H1 (cell line): ENCODE measurements at regions not wholly inside any gene's neighbourhood (a gene's known extent, or its start where the extent isn't known, plus 50 kb on each side); places are given as distances from the start of the nearest gene placed in this dataset.

Experiments
- CTCF ChIA-PET: fragments of 300-600 bp; sonication (Branson Sonifier 250); formaldehyde crosslinking; loops from one replicate; lab custom pipeline; 2021; ENCODE audit not compliant: partially characterized antibody; lab: Charles Lee
- POLR2A ChIA-PET: fragments of 300-600 bp; sonication (Branson Sonifier 250); formaldehyde crosslinking; loops from one replicate; lab custom pipeline; 2021; ENCODE audit warnings: inconsistent platforms; ENCODE audit not compliant: partially characterized antibody; lab: Charles Lee
- DNase-seq, 2 experiments: peaks; one replicate each; pipeline versions ENCODE4 v3.0.0 to v3.0.0-alpha.2; 2010 to 2022; ENCODE audit warnings: low spot score in 2 of 2, low read depth in 1 of 2, mixed read lengths in 1 of 2
- FAIRE-seq: peaks from 2 replicates; lab custom pipeline; 2011; peaks lifted over from hg19 to GRCh38; lab: Jason Lieb, UNC
- H2AFZ ChIP-seq: 2 replicates; pipeline ENCODE4 v1.8.1; 2012; ENCODE audit warnings: low read length, inconsistent platforms
- H2AK5ac ChIP-seq: 2 replicates; pipeline ENCODE4 v1.6.1; 2013; ENCODE audit warnings: low read depth, low read length
- H2BK120ac ChIP-seq: replicated peaks from 2 replicates; pipeline ENCODE3; 2013; ENCODE audit warnings: low read depth, low read length, inconsistent platforms
- H2BK12ac ChIP-seq: 2 replicates; pipeline ENCODE4 v1.6.1; 2013; ENCODE audit warnings: low read depth, low read length
- H2BK15ac ChIP-seq: 2 replicates; pipeline ENCODE4 v1.6.1; 2013; ENCODE audit warnings: low read length
- H2BK20ac ChIP-seq: 2 replicates; pipeline ENCODE4 v1.6.1; 2013; ENCODE audit warnings: low read length
- H2BK5ac ChIP-seq: 2 replicates; pipeline ENCODE4 v1.6.1; 2013; ENCODE audit warnings: low read depth, low read length
- H3K14ac ChIP-seq: 2 replicates; pipeline ENCODE4 v1.6.1; 2013; ENCODE audit warnings: inconsistent platforms; ENCODE audit not compliant: insufficient read length
- H3K18ac ChIP-seq: 2 replicates; pipeline ENCODE4 v1.6.1; 2013; ENCODE audit warnings: low read length; ENCODE audit errors: extremely low read depth
- H3K23ac ChIP-seq: 2 replicates; pipeline ENCODE4 v1.6.1; 2013; ENCODE audit warnings: inconsistent platforms; ENCODE audit not compliant: insufficient read length
- H3K23me2 ChIP-seq: 2 replicates; pipeline ENCODE4 v1.6.1; 2013; ENCODE audit warnings: low read depth, low read length
- H3K27ac ChIP-seq: 2 replicates; pipeline ENCODE4 v1.6.1; 2011; ENCODE audit warnings: low read depth, low read length, inconsistent platforms
- H3K27me3 ChIP-seq, 4 experiments: replicated peaks in 1 of 4; 1 replicate in 1 of 4; 2 replicates in 3 of 4; pipeline versions ENCODE4 v1.6.1 to v1.8.1; 2011 to 2013; ENCODE audit warnings: low read length in 3 of 4, mild to moderate bottlenecking in 3 of 4, inconsistent platforms in 2 of 4, mixed read lengths in 2 of 4, moderate library complexity in 1 of 4; ENCODE audit not compliant: control insufficient read depth in 3 of 4, insufficient read depth in 3 of 4; ENCODE audit errors: extremely low read depth in 1 of 4
- H3K36me3 ChIP-seq, 4 experiments: 2 replicates each; pipeline versions ENCODE4 v1.6.1 to v1.8.1; 2011 to 2013; ENCODE audit warnings: mild to moderate bottlenecking in 4 of 4, low read length in 3 of 4, moderate library complexity in 2 of 4, control low read depth in 1 of 4, inconsistent platforms in 1 of 4; ENCODE audit not compliant: insufficient read depth in 4 of 4, control insufficient read depth in 2 of 4
- H3K4ac ChIP-seq: replicated peaks from 2 replicates; pipeline ENCODE3; 2013; ENCODE audit warnings: low read length, low read depth, mixed read lengths, inconsistent platforms; ENCODE audit not compliant: insufficient read length
- H3K4me1 ChIP-seq, 4 experiments: replicated peaks in 1 of 4; 1 replicate in 1 of 4; 2 replicates in 3 of 4; pipeline versions ENCODE4 v1.6.1 to v1.8.1; 2011 to 2013; ENCODE audit warnings: low read length in 3 of 4, inconsistent platforms in 2 of 4, mixed read lengths in 1 of 4; ENCODE audit not compliant: insufficient read depth in 4 of 4, control insufficient read depth in 3 of 4
- H3K4me2 ChIP-seq, 2 experiments: 2 replicates each; pipeline versions ENCODE4 v1.6.1 to v1.8.1; 2011 to 2013; ENCODE audit warnings: low read depth in 2 of 2, low read length in 2 of 2, control low read depth in 1 of 2, inconsistent platforms in 1 of 2, mild to moderate bottlenecking in 1 of 2; ENCODE audit not compliant: insufficient read depth in 1 of 2
- H3K4me3 ChIP-seq, 4 experiments: fragments of 200-600, 300-600 bp in 1 of 4; sonication (generic), shearing (Covaris generic), sonication (Bioruptor Twin) in 1 of 4; 2 replicates each; pipeline versions ENCODE4 v1.5.1 to v1.8.1; 2011 to 2016; ENCODE audit warnings: low read length in 4 of 4, low read depth in 3 of 4, control low read depth in 2 of 4, inconsistent platforms in 2 of 4, mild to moderate bottlenecking in 2 of 4, mixed read lengths in 1 of 4, moderate library complexity in 1 of 4; ENCODE audit not compliant: insufficient read depth in 2 of 4; ENCODE audit errors: extremely low read depth in 1 of 4
- H3K56ac ChIP-seq: replicated peaks from 2 replicates; pipeline ENCODE3; 2013; ENCODE audit warnings: low read depth, mild to moderate bottlenecking, mixed read lengths, low read length, inconsistent platforms; ENCODE audit not compliant: insufficient read length
- H3K79me1 ChIP-seq: 2 replicates; pipeline ENCODE4 v1.6.1; 2013; ENCODE audit warnings: low read depth, low read length, control low read depth
- H3K79me2 ChIP-seq, 2 experiments: 2 replicates each; pipeline versions ENCODE4 v1.6.1 to v1.8.1; 2012 to 2013; ENCODE audit warnings: low read length in 2 of 2, mild to moderate bottlenecking in 2 of 2, inconsistent platforms in 1 of 2; ENCODE audit not compliant: insufficient read depth in 2 of 2, control insufficient read depth in 1 of 2
- H3K9ac ChIP-seq, 4 experiments: replicated peaks in 1 of 4; 1 replicate in 1 of 4; 2 replicates in 3 of 4; pipeline versions ENCODE4 v1.6.1 to v1.8.1; 2011 to 2013; ENCODE audit warnings: low read depth in 3 of 4, low read length in 3 of 4, control low read depth in 2 of 4, mild to moderate bottlenecking in 2 of 4, moderate library complexity in 2 of 4, inconsistent platforms in 1 of 4; ENCODE audit errors: extremely low read depth in 1 of 4
- H3K9me3 ChIP-seq, 2 experiments: 2 replicates each; pipeline versions ENCODE4 v1.6.1 to v1.8.1; 2012 to 2013; ENCODE audit warnings: mild to moderate bottlenecking in 2 of 2, moderate library complexity in 2 of 2, control low read depth in 1 of 2, inconsistent platforms in 1 of 2, low read depth in 1 of 2, low read length in 1 of 2, mixed read lengths in 1 of 2; ENCODE audit not compliant: insufficient read depth in 2 of 2
- H4K20me1 ChIP-seq, 2 experiments: replicated peaks in 1 of 2; 2 replicates each; pipeline versions ENCODE3 to v1.8.1; 2011 to 2013; ENCODE audit warnings: inconsistent platforms in 2 of 2, low read length in 2 of 2, mild to moderate bottlenecking in 1 of 2; ENCODE audit not compliant: insufficient read depth in 2 of 2, control insufficient read depth in 1 of 2
- H4K5ac ChIP-seq: 2 replicates; pipeline ENCODE4 v1.6.1; 2013; ENCODE audit warnings: low read length, low read depth, mixed read lengths, inconsistent platforms; ENCODE audit not compliant: insufficient read length
- H4K8ac ChIP-seq: 2 replicates; pipeline ENCODE4 v1.8.0; 2013; ENCODE audit warnings: mild to moderate bottlenecking, moderate library complexity, low read length, inconsistent platforms; ENCODE audit not compliant: insufficient read depth; ENCODE audit errors: extremely low read depth
- H4K91ac ChIP-seq: replicated peaks from 2 replicates; pipeline ENCODE3; 2013; ENCODE audit warnings: low read length, mixed read lengths, inconsistent platforms; ENCODE audit not compliant: insufficient read length
- CREB1 ChIP-seq: IDR thresholded peaks from 2 replicates; pipeline ENCODE4 v1.6.1; 2012; ENCODE audit warnings: inconsistent platforms
- EP300 ChIP-seq, 2 experiments: IDR thresholded peaks; 1 replicate in 1 of 2; 2 replicates in 1 of 2; pipeline ENCODE4 v1.6.1; 2011 to 2012; ENCODE audit warnings: low read depth in 2 of 2, low read length in 2 of 2, mild to moderate bottlenecking in 2 of 2, borderline replicate concordance in 1 of 2, inconsistent platforms in 1 of 2, moderate library complexity in 1 of 2
- EZH2 ChIP-seq: fragments of 200-600 bp; sonication (generic); IDR thresholded peaks from 2 replicates; pipeline ENCODE4 v1.7.1; 2012; ENCODE audit warnings: low read depth, mild to moderate bottlenecking, moderate library complexity, low read length, inconsistent platforms; ENCODE audit not compliant: severe bottlenecking
- HDAC6 ChIP-seq: IDR thresholded peaks from one replicate; pipeline ENCODE4 v1.7.1; 2012; ENCODE audit warnings: low read depth, mild to moderate bottlenecking, inconsistent platforms, low read length, moderate library complexity
- TEAD4 ChIP-seq: IDR thresholded peaks from 2 replicates; pipeline ENCODE4 v1.6.1; 2012; ENCODE audit warnings: low read depth, low read length, inconsistent platforms, mixed read lengths
- WGBS, 2 experiments: shearing (Covaris generic) in 1 of 2; methylation state at CpG; one replicate each; pipeline versions ENCODE4 v1.1.6 to v1.1.7; 2013 to 2015; ENCODE audit warnings: low lambda C conversion rate in 2 of 2, mixed read lengths in 2 of 2, inconsistent platforms in 1 of 2, low coverage in 1 of 2, missing lambda C conversion rate in 1 of 2; ENCODE audit not compliant: insufficient replicate concordance in 2 of 2, insufficient coverage in 1 of 2, insufficient read length in 1 of 2; ENCODE audit errors: extremely low coverage in 1 of 2, missing lambda C conversion rate in 1 of 2; 5-methylcytosine and 5-hydroxymethylcytosine counted together

DNA sequence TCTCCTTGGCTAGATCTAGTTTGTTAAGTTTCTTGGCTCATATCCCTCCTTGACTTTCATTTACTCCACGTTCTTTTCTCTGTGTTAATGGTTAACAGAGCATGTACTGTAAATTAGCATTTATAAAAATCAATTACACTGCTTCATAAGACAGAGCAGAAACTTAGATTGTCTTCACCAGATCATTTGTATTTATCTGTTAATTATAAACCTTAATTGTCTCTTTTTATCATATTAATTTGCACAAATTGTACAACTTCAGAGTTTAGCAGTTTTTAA lies 221.2 kb upstream of the EGLN3 start:
- Histone ChIP-seq H3K23ac (no peak overlapping the region), H3K4me3 (no peak overlapping the region), H3K4me2 (no peak overlapping the region), H3K36me3 (no peaks in the 10 kb centered on the region), H2AK5ac (no peak overlapping the region), H4K91ac (no peak overlapping the region), H4K20me1 (no peaks in the 10 kb centered on the region), H3K27me3 (no peaks in the 10 kb centered on the region), H2BK20ac (no peak overlapping the region), H2BK12ac (no peak overlapping the region), H3K14ac (no peak overlapping the region), H3K79me2 (no peaks in the 10 kb centered on the region), H3K4me1 (no peaks in the 10 kb centered on the region), H4K8ac (no peak overlapping the region), H3K27ac (no peak overlapping the region), H4K5ac (no peak overlapping the region), H3K56ac (no peak overlapping the region), H2BK120ac (no peak overlapping the region), H2AFZ (no peak overlapping the region), H3K79me1 (no peaks in the 10 kb centered on the region), H3K18ac (no peak overlapping the region), H2BK5ac (no peak overlapping the region), H3K9ac (no peak overlapping the region), H3K9me3 (no peaks in the 10 kb centered on the region), H3K4ac (no peak overlapping the region), H2BK15ac (no peak overlapping the region), H3K23me2 (no peaks in the 10 kb centered on the region)
- ChIA-PET POLR2A (no interaction called here), CTCF (no interaction called here)
- 67% methylated on average over 1 of the region's 1 CpG; no CpG with 5 or more reads in 1 of the 2 experiments for WGBS, 2 experiments
- TF ChIP-seq HDAC6 = no peak
- no peak for TF ChIP-seq TEAD4
- TF ChIP-seq EP300 (IDR thresholded peaks at IDR 0.05; ENCODE audit: borderline replicate concordance in 1 of 2, low read depth in 2 of 2, low read length in 2 of 2) = no peak
- no peak for TF ChIP-seq EZH2
- no peak for TF ChIP-seq CREB1
- FAIRE-seq = no peak
- no peak for DNase-seq
